GM12878 (cell line): ENCODE measurements at regions not wholly inside any gene's neighbourhood (a gene's known extent, or its start where the extent isn't known, plus 50 kb on each side); places are given as distances from the start of the nearest gene placed in this dataset.

Source experiments
- ATAC-seq: fragments of 200-7000 bp; cut with Tn5 transposase; 3 replicates; pipeline ENCODE4 v1.9.1; 2020; ENCODE audit warnings: mild to moderate bottlenecking, moderate library complexity
- BruUV-seq: library from RNA; stranded (reverse); fragments of 400-500 nt; replicated peaks from 2 replicates; lab custom pipeline; 2021; lab: Mats Ljungman, UMichigan
- CTCF ChIA-PET: fragments of 300-600 bp; sonication (Branson Sonifier 250); formaldehyde crosslinking; extraction: SDS; loops from one replicate; lab custom pipeline; 2021; ENCODE audit warnings: inconsistent platforms; lab: Yijun Ruan, JAX
- POLR2A ChIA-PET: fragments of 350-600 bp; formaldehyde crosslinking; extraction: SDS; loops from one replicate; lab custom pipeline; 2021; ENCODE audit warnings: inconsistent platforms; lab: Charles Lee
- RAD21 ChIA-PET: fragments of 300-600 bp; sonication (Branson Sonifier 250); formaldehyde crosslinking; loops from one replicate; lab custom pipeline; 2023; ENCODE audit warnings: antibody characterized with exemption; ENCODE audit not compliant: unreplicated experiment; lab: Charles Lee
- SMC1A ChIA-PET: fragments of 300-600 bp; sonication (Branson Sonifier 250); formaldehyde crosslinking; loops from one replicate; lab custom pipeline; 2023; ENCODE audit not compliant: unreplicated experiment, uncharacterized antibody; lab: Charles Lee
- DNase-seq: peaks from one replicate; pipeline ENCODE4 v3.0.0-alpha.2; 2011; ENCODE audit warnings: low read depth, low spot score
- FAIRE-seq: peaks from 3 replicates; lab custom pipeline; 2011; peaks lifted over from hg19 to GRCh38; lab: Jason Lieb, UNC
- H2AFZ ChIP-seq: 2 replicates; pipeline ENCODE4 v1.6.0; 2011; ENCODE audit warnings: low read depth, low read length, control low read depth; ENCODE audit not compliant: control insufficient read depth
- H3K27ac ChIP-seq: 2 replicates; pipeline ENCODE4 v1.5.1; 2011; ENCODE audit warnings: control low read depth; ENCODE audit not compliant: control insufficient read depth, insufficient read depth
- H3K27me3 ChIP-seq, 2 experiments: replicated peaks in 1 of 2; 2 replicates each; pipeline versions ENCODE4 v1.6.0 to v1.6.1; 2011; ENCODE audit warnings: low read length in 1 of 2; ENCODE audit not compliant: control insufficient read depth in 2 of 2, insufficient read depth in 2 of 2
- H3K36me3 ChIP-seq, 2 experiments: 2 replicates each; pipeline ENCODE4 v1.5.1; 2011; ENCODE audit warnings: low read length in 1 of 2; ENCODE audit not compliant: control insufficient read depth in 2 of 2, insufficient read depth in 2 of 2
- H3K4me1 ChIP-seq: 2 replicates; pipeline ENCODE4 v1.6.1; 2011; ENCODE audit warnings: mild to moderate bottlenecking, low read length, moderate library complexity, mixed read lengths; ENCODE audit not compliant: control insufficient read depth, insufficient read depth
- H3K4me2 ChIP-seq: 2 replicates; pipeline ENCODE4 v1.6.0; 2011; ENCODE audit warnings: control low read depth; ENCODE audit not compliant: control insufficient read depth, insufficient read depth
- H3K4me3 ChIP-seq: fragments of 200-600 bp; sonication (generic); 2 replicates; pipeline ENCODE4 v1.5.1; 2016
- H3K79me2 ChIP-seq: 2 replicates; pipeline ENCODE4 v1.6.0; 2011; ENCODE audit warnings: low read length; ENCODE audit not compliant: control insufficient read depth, insufficient read depth
- H3K9ac ChIP-seq: 2 replicates; pipeline ENCODE4 v1.8.0; 2011; ENCODE audit warnings: low read length, control low read depth, mixed read lengths; ENCODE audit not compliant: control insufficient read depth, insufficient read depth
- H3K9me3 ChIP-seq: replicated peaks from 3 replicates; pipeline ENCODE4 v1.5.1; 2011; ENCODE audit warnings: mild to moderate bottlenecking, low read length; ENCODE audit not compliant: control insufficient read depth, insufficient read depth
- H4K20me1 ChIP-seq: 2 replicates; pipeline ENCODE4 v1.6.0; 2011; ENCODE audit not compliant: control insufficient read depth, insufficient read depth
- ETV6 ChIP-seq, 2 experiments: fragments of 450-650 bp in 1 of 2; IDR thresholded peaks in 1 of 2; conservative IDR thresholded peaks in 1 of 2; 2 replicates each; pipeline ENCODE4 v1.6.1; 2014; ENCODE audit warnings: antibody characterized with exemption in 1 of 2, borderline replicate concordance in 1 of 2, low read depth in 1 of 2, mild to moderate bottlenecking in 1 of 2, moderate library complexity in 1 of 2
- POLR2AphosphoS5 ChIP-seq: IDR thresholded peaks from 2 replicates; pipeline ENCODE4 v1.6.1; 2011; ENCODE audit warnings: mild to moderate bottlenecking, low read length, inconsistent platforms
- RB1 ChIP-seq: fragments of 450-650 bp; formaldehyde crosslinking; IDR thresholded peaks from 2 replicates; pipeline ENCODE4 v1.6.1; 2017; ENCODE audit warnings: mild to moderate bottlenecking, borderline replicate concordance
- RELA ChIP-seq: fragments of 450-650 bp; IDR thresholded peaks from 2 replicates; pipeline ENCODE4 v1.8.0; 2014; ENCODE audit warnings: borderline replicate concordance; ENCODE audit not compliant: partially characterized antibody
- RUNX3 ChIP-seq: IDR thresholded peaks from 2 replicates; pipeline ENCODE4 v1.6.1; 2012; ENCODE audit warnings: low read length, inconsistent platforms
- SPI1 ChIP-seq: IDR thresholded peaks from 2 replicates; pipeline ENCODE4 v1.6.1; 2011; ENCODE audit warnings: low read depth, mild to moderate bottlenecking, low read length, moderate library complexity, borderline replicate concordance; ENCODE audit not compliant: insufficient read depth
- WRNIP1 ChIP-seq: IDR thresholded peaks from 2 replicates; pipeline ENCODE4 v1.6.1; 2011; ENCODE audit warnings: low read depth, low read length, improper control_type of control experiment, borderline replicate concordance
- WGBS: methylation state at CpG from one replicate; pipeline ENCODE4 v1.1.6; 2016; ENCODE audit warnings: low lambda C conversion rate; ENCODE audit not compliant: insufficient replicate concordance, insufficient coverage; ENCODE audit errors: missing lambda C conversion rate; 5-methylcytosine and 5-hydroxymethylcytosine counted together
- in situ Hi-C: fragments of 300-500 bp; cut with MboI; formaldehyde crosslinking; loops from 9 replicates; pipeline ENCODE4 v1.14.3; 2018; ENCODE audit warnings: mixed read lengths
- intact Hi-C: fragments of 100-400 bp; cut with micrococcal nuclease; formaldehyde crosslinking; loops from one replicate; pipeline ENCODE4 v1.14.2; 2022; ENCODE audit not compliant: unreplicated experiment
- TF ChIP-seq, protein P1 (sequence below): IDR thresholded peaks from 2 replicates; pipeline ENCODE4 v1.6.1; 2012; ENCODE audit warnings: low read length, inconsistent platforms

DNA sequence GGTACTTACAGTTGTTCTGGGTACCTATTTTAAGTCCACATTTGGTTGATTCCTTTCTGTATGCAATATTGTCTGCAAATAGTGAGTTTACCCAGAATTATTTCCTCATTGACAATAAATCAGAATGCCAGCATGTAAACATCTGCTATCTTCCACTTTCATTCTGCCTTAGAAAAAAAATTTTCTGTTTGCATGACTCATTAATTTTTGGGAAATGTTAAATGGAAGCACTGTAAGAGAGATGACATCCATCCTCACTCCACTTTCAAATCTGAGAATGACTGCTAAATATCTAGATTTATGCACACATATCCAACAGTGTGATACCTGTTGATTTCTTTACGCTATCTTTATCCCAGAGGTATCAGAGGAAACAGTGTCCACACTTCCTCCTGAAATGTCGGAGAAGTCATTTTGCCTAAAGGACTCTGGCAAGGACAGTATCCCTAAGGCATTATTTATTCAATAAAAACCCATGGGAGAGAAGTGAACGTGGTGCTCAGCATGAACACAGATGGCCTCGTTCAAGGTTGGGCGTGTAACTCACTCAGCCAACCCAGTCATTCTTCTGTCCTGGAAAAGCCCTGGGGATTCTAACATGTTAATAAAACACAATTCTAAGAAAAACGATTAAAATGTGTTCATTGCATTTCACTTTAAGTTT, 780.9 kb downstream of the QKI start:
- Histone ChIP-seq H3K4me2 (no peak overlapping the region), H3K27me3 (no peaks in the 10 kb centered on the region), H3K9me3 (no peaks in the 10 kb centered on the region), H3K4me1 (no peaks in the 10 kb centered on the region), H3K36me3 (no peaks in the 10 kb centered on the region), H3K9ac (no peak overlapping the region), H4K20me1 (no peaks in the 10 kb centered on the region), H2AFZ (no peak overlapping the region), H3K79me2 (no peaks in the 10 kb centered on the region), H3K27ac (no peak overlapping the region), H3K4me3 (no peak overlapping the region)
- ChIA-PET SMC1A (no interaction called here), RAD21 (no interaction called here), POLR2A (no interaction called here), CTCF (interaction anchor here (0.5 kb wide), 1 partner anchor 61 kb away, joined by 4 read pairs; no protein-coding TSS in a partner anchor)
- in situ Hi-C loops (no loop called here), intact Hi-C loops (no loop called here)
- DNase-seq: no peak
- TF ChIP-seq ETV6 (conservative IDR thresholded peaks at IDR 0.05 in 1 of 2, IDR thresholded peaks at IDR 0.05 in 1 of 2; ENCODE audit: borderline replicate concordance in 1 of 2, low read depth in 1 of 2): no peak
- no peak for TF ChIP-seq RELA
- TF ChIP-seq RUNX3: no peak
- TF ChIP-seq, protein P1, sequence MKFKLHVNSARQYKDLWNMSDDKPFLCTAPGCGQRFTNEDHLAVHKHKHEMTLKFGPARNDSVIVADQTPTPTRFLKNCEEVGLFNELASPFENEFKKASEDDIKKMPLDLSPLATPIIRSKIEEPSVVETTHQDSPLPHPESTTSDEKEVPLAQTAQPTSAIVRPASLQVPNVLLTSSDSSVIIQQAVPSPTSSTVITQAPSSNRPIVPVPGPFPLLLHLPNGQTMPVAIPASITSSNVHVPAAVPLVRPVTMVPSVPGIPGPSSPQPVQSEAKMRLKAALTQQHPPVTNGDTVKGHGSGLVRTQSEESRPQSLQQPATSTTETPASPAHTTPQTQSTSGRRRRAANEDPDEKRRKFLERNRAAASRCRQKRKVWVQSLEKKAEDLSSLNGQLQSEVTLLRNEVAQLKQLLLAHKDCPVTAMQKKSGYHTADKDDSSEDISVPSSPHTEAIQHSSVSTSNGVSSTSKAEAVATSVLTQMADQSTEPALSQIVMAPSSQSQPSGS: no peak
- no peak for TF ChIP-seq SPI1
- TF ChIP-seq RB1: no peak
- no peak for TF ChIP-seq WRNIP1
- TF ChIP-seq POLR2AphosphoS5: no peak
- ATAC-seq: no peak
- 6% methylated on average over 6 of the region's 6 CpGs for WGBS
- no TSS peak for BruUV-seq
- FAIRE-seq: no peak
